Stomach (tissue), 4 donors: ENCODE measurements at regions not wholly inside any gene's neighbourhood (a gene's known extent, or its start where the extent isn't known, plus 50 kb on each side); places are given as distances from the start of the nearest gene placed in this dataset.

ENCODE experiments used
- CTCF ChIP-seq, 7 experiments: fragments of 450-650 bp in 4 of 7; fragments of 200-600 bp in 3 of 7; sonication (generic) in 3 of 7; IDR thresholded peaks; one replicate each; pipeline ENCODE4 v1.5.1; 2016 to 2019; ENCODE audit warnings: antibody characterized with exemption in 7 of 7, control low read depth in 2 of 7, mild to moderate bottlenecking in 1 of 7
- EP300 ChIP-seq: sonication (generic); formaldehyde crosslinking; IDR thresholded peaks from one replicate; pipeline ENCODE4 v1.6.1; 2017; ENCODE audit warnings: antibody characterized with exemption
- POLR2A ChIP-seq, 4 donors: fragments of 450-650 bp; IDR thresholded peaks; one replicate each; pipeline ENCODE4 v1.6.1; 2016; ENCODE audit warnings: antibody characterized with exemption in 4 of 4, control low read depth in 2 of 4, mild to moderate bottlenecking in 1 of 4, moderate library complexity in 1 of 4
- POLR2AphosphoS5 ChIP-seq, 3 donors: sonication (generic); formaldehyde crosslinking; IDR thresholded peaks; one replicate each; pipeline ENCODE4 v1.6.1; 2016; ENCODE audit warnings: antibody characterized with exemption in 3 of 3

DNA sequence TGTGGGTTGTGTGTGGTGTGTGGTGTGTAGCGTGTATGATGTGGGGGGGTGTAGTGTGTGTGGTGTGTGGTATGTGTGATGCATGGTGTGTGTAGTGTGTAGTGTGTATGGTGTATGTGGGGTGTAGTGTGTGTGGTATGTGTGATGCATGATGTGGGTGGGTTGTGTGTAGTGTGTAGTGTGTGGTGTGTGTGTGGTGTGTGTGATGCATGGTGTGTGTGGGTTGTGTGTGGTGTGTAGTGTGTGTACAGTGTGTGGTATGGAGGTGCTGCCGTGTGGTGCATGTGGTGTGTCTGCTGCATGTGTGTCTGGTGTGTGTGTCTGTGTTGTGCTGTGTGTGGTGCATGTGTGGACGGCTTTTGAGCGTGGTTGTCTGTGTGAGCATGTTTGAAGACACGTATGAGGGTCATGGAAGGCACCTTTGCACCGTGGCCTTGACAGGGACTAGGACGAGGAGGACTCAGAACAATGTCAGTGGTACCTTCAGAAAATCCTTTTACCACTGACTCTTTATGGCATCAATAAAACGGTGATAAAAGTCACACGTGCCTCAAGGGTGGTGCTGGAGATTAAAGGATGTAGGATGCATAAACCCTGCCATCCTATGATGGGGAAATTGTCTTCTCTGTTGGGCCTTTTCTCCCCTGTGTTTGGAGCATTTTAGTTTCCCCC, 328.7 kb upstream of the B3GAT1 start:
- TF ChIP-seq POLR2AphosphoS5 (IDR thresholded peaks at IDR 0.05): no peak
- TF ChIP-seq POLR2A (IDR thresholded peaks at IDR 0.05): no peak
- no peak for TF ChIP-seq CTCF (IDR thresholded peaks at IDR 0.05)
- TF ChIP-seq EP300: no peak
